ENCODE measurements at regions not wholly inside any gene's neighbourhood (a gene's known extent, or its start where the extent isn't known, plus 50 kb on each side); places are given as distances from the start of the nearest gene placed in this dataset.

GRCh38 chr4:158314756-158315487, 104.6 kb downstream of the TMEM144 start (continued):
- TF ChIP-seq BMI1 (IDR thresholded peaks at IDR 0.05; ENCODE audit: borderline replicate concordance) (no peak), CHD4 (IDR thresholded peaks at IDR 0.05) (no peak), TCF7 (IDR thresholded peaks at IDR 0.05; ENCODE audit: borderline replicate concordance) (no peak)

- no peak overlapping the region for H2AFZ ChIP-seq (ENCODE audit: control insufficient read depth, low read depth, low read length)
- no peaks in the 10 kb centered on the region for H3K36me3 ChIP-seq (ENCODE audit: control insufficient read depth in 2 of 2, insufficient read depth in 2 of 2, low read length in 1 of 2)
- H3K27ac ChIP-seq (ENCODE audit: control insufficient read depth, insufficient read depth): no peak overlapping the region
- FAIRE-seq (no peak), DNase-seq (ENCODE audit: low read depth, low spot score) (no peak), ATAC-seq (no peak)
- H3K4me1 ChIP-seq (ENCODE audit: control insufficient read depth, insufficient read depth, low read length): no peaks in the 10 kb centered on the region
- ChIA-PET SMC1A (ENCODE audit: uncharacterized antibody, unreplicated experiment) (interaction anchor here (1.5 kb wide), 1 partner anchor 8 kb away, joined by 6 read pairs; no protein-coding TSS in a partner anchor), RAD21 (ENCODE audit: unreplicated experiment) (no interaction called here), POLR2A (no interaction called here), CTCF (no interaction called here)
- in situ Hi-C loops (cut with MboI) (no loop called here), intact Hi-C loops (cut with micrococcal nuclease; ENCODE audit: unreplicated experiment) (no loop called here)
- no peak overlapping the region for H3K4me3 ChIP-seq
- H3K9ac ChIP-seq (ENCODE audit: control insufficient read depth, insufficient read depth, low read length): no peak overlapping the region
- H4K20me1 ChIP-seq (ENCODE audit: control insufficient read depth, insufficient read depth): no peaks in the 10 kb centered on the region
- H3K4me2 ChIP-seq (ENCODE audit: control insufficient read depth, insufficient read depth): no peak overlapping the region
- H3K79me2 ChIP-seq (ENCODE audit: control insufficient read depth, insufficient read depth, low read length): no peaks in the 10 kb centered on the region
- WGBS (ENCODE audit: insufficient coverage, insufficient replicate concordance, low lambda C conversion rate, missing lambda C conversion rate): 2% methylated on average over 2 of the region's 2 CpGs
- no TSS peak for BruUV-seq (replicated peaks)
- no peaks in the 10 kb centered on the region for H3K27me3 ChIP-seq (replicated peaks in 1 of 2; ENCODE audit: control insufficient read depth in 2 of 2, insufficient read depth in 2 of 2, low read length in 1 of 2)
- H3K9me3 ChIP-seq (replicated peaks; ENCODE audit: control insufficient read depth, insufficient read depth, low read length): no peaks in the 10 kb centered on the region
- TF ChIP-seq HDAC2 (IDR thresholded peaks at IDR 0.05) (no peak), PML (IDR thresholded peaks at IDR 0.05; ENCODE audit: low read length) (no peak), NFYA (IDR thresholded peaks at IDR 0.05; ENCODE audit: borderline replicate concordance, low read depth, low read length) (no peak), SMARCA5 (IDR thresholded peaks at IDR 0.05) (no peak), POLR2AphosphoS2 (IDR thresholded peaks at IDR 0.05; ENCODE audit: low read depth, low read length) (no peak), TAF1 (IDR thresholded peaks at IDR 0.05; ENCODE audit: borderline replicate concordance, low read depth, low read length) (no peak), MYB (IDR thresholded peaks at IDR 0.05; ENCODE audit: borderline replicate concordance, low read depth, low read length) (no peak), IRF4 (IDR thresholded peaks at IDR 0.05; ENCODE audit: low read depth, low read length) (no peak), TARDBP (IDR thresholded peaks at IDR 0.05; ENCODE audit: borderline replicate concordance) (no peak), ZNF384 (IDR thresholded peaks at IDR 0.05; ENCODE audit: borderline replicate concordance, low read depth, low read length) (no peak), MXI1 (IDR thresholded peaks at IDR 0.05; ENCODE audit: low read depth, low read length) (no peak), SPI1 (IDR thresholded peaks at IDR 0.05; ENCODE audit: borderline replicate concordance, insufficient read depth, low read depth, low read length) (no peak), LARP7 (IDR thresholded peaks at IDR 0.05) (no peak)
- TF ChIP-seq, protein P1, sequence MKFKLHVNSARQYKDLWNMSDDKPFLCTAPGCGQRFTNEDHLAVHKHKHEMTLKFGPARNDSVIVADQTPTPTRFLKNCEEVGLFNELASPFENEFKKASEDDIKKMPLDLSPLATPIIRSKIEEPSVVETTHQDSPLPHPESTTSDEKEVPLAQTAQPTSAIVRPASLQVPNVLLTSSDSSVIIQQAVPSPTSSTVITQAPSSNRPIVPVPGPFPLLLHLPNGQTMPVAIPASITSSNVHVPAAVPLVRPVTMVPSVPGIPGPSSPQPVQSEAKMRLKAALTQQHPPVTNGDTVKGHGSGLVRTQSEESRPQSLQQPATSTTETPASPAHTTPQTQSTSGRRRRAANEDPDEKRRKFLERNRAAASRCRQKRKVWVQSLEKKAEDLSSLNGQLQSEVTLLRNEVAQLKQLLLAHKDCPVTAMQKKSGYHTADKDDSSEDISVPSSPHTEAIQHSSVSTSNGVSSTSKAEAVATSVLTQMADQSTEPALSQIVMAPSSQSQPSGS (IDR thresholded peaks at IDR 0.05; ENCODE audit: low read length): no peak
- TF ChIP-seq, protein P2, sequence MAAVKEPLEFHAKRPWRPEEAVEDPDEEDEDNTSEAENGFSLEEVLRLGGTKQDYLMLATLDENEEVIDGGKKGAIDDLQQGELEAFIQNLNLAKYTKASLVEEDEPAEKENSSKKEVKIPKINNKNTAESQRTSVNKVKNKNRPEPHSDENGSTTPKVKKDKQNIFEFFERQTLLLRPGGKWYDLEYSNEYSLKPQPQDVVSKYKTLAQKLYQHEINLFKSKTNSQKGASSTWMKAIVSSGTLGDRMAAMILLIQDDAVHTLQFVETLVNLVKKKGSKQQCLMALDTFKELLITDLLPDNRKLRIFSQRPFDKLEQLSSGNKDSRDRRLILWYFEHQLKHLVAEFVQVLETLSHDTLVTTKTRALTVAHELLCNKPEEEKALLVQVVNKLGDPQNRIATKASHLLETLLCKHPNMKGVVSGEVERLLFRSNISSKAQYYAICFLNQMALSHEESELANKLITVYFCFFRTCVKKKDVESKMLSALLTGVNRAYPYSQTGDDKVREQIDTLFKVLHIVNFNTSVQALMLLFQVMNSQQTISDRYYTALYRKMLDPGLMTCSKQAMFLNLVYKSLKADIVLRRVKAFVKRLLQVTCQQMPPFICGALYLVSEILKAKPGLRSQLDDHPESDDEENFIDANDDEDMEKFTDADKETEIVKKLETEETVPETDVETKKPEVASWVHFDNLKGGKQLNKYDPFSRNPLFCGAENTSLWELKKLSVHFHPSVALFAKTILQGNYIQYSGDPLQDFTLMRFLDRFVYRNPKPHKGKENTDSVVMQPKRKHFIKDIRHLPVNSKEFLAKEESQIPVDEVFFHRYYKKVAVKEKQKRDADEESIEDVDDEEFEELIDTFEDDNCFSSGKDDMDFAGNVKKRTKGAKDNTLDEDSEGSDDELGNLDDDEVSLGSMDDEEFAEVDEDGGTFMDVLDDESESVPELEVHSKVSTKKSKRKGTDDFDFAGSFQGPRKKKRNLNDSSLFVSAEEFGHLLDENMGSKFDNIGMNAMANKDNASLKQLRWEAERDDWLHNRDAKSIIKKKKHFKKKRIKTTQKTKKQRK (IDR thresholded peaks at IDR 0.05; ENCODE audit: low read depth, low read length): no peak
- TF ChIP-seq, protein P3, sequence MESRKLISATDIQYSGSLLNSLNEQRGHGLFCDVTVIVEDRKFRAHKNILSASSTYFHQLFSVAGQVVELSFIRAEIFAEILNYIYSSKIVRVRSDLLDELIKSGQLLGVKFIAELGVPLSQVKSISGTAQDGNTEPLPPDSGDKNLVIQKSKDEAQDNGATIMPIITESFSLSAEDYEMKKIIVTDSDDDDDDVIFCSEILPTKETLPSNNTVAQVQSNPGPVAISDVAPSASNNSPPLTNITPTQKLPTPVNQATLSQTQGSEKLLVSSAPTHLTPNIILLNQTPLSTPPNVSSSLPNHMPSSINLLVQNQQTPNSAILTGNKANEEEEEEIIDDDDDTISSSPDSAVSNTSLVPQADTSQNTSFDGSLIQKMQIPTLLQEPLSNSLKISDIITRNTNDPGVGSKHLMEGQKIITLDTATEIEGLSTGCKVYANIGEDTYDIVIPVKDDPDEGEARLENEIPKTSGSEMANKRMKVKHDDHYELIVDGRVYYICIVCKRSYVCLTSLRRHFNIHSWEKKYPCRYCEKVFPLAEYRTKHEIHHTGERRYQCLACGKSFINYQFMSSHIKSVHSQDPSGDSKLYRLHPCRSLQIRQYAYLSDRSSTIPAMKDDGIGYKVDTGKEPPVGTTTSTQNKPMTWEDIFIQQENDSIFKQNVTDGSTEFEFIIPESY (IDR thresholded peaks at IDR 0.05): no peak
Measured at GRCh38 chr4:158315706-158316105, 105.4 kb downstream of the TMEM144 start.

Data from GM12878 (cell line).